DND-41 (cell line): ENCODE measurements at regions not wholly inside any gene's neighbourhood (a gene's known extent, or its start where the extent isn't known, plus 50 kb on each side); places are given as distances from the start of the nearest gene placed in this dataset.

Experiments
- EZH2 ChIP-seq: IDR thresholded peaks from 3 replicates; pipeline ENCODE4 v1.6.1; 2012; ENCODE audit warnings: borderline replicate concordance, low read depth, mild to moderate bottlenecking, moderate library complexity, low read length, inconsistent platforms; ENCODE audit not compliant: severe bottlenecking
- TF ChIP-seq, protein P1 (sequence below): IDR thresholded peaks from 2 replicates; pipeline ENCODE4 v1.5.1; 2012; ENCODE audit warnings: borderline replicate concordance, low read length, moderate library complexity, mild to moderate bottlenecking; ENCODE audit not compliant: poor library complexity, severe bottlenecking; ENCODE audit errors: extremely low read depth

- TF ChIP-seq, protein P1, sequence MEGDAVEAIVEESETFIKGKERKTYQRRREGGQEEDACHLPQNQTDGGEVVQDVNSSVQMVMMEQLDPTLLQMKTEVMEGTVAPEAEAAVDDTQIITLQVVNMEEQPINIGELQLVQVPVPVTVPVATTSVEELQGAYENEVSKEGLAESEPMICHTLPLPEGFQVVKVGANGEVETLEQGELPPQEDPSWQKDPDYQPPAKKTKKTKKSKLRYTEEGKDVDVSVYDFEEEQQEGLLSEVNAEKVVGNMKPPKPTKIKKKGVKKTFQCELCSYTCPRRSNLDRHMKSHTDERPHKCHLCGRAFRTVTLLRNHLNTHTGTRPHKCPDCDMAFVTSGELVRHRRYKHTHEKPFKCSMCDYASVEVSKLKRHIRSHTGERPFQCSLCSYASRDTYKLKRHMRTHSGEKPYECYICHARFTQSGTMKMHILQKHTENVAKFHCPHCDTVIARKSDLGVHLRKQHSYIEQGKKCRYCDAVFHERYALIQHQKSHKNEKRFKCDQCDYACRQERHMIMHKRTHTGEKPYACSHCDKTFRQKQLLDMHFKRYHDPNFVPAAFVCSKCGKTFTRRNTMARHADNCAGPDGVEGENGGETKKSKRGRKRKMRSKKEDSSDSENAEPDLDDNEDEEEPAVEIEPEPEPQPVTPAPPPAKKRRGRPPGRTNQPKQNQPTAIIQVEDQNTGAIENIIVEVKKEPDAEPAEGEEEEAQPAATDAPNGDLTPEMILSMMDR = no peak
- TF ChIP-seq EZH2 = no peak
Measured at GRCh38 chr1:25068316-25068715, 138.2 kb upstream of the RUNX3 start.
